C4-2B (cell line): ENCODE measurements at regions not wholly inside any gene's neighbourhood (a gene's known extent, or its start where the extent isn't known, plus 50 kb on each side); places are given as distances from the start of the nearest gene placed in this dataset.

Source experiments
- CTCF ChIP-seq: fragments of 450-650 bp; conservative IDR thresholded peaks from 2 replicates; pipeline ENCODE4 v1.5.1; 2017; ENCODE audit warnings: mild to moderate bottlenecking
- ZFX ChIP-seq: fragments of 450-650 bp; IDR thresholded peaks from 2 replicates; pipeline ENCODE4 v1.6.1; 2017

DNA sequence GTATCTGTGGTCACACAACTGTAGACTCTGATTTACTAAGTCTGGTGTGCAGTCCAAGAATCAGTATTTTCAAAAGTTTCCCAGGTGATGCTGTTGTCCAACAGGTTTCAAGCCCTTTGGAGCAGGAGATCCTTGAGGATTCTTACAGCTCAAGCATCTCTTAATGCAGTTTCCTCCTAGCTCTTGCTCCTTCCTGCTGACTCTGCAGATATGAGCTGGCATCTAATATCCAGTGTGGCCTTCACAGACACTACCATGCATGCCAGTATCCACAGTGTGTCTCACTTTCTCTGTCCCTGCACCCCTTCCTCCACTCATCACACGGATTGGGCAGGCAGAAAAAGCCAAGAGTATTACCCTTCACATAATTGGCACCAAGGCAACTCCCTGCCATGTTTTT, 182.2 kb upstream of the TNC start:
- no peak for TF ChIP-seq CTCF
- no peak for TF ChIP-seq ZFX
